Colonic mucosa (tissue), 4 donors: ENCODE measurements at regions not wholly inside any gene's neighbourhood (a gene's known extent, or its start where the extent isn't known, plus 50 kb on each side); places are given as distances from the start of the nearest gene placed in this dataset.

Source experiments
- DNase-seq: peaks from one replicate; pipeline ENCODE4 v3.0.0-alpha.2; 2020
- H3K27ac ChIP-seq: fragments of 200-600 bp; one replicate; pipeline ENCODE4 v1.8.0; 2021
- H3K27me3 ChIP-seq: fragments of 200-600 bp; one replicate; pipeline ENCODE4 v1.8.0; 2021
- H3K36me3 ChIP-seq: fragments of 200-600 bp; one replicate; pipeline ENCODE4 v1.8.0; 2021
- H3K4me1 ChIP-seq: fragments of 200-600 bp; one replicate; pipeline ENCODE4 v1.8.0; 2021; ENCODE audit warnings: mild to moderate bottlenecking
- H3K4me3 ChIP-seq: fragments of 200-600 bp; one replicate; pipeline ENCODE4 v1.8.0; 2021
- H3K9ac ChIP-seq, 2 donors: one replicate each; pipeline ENCODE4 v1.7.0; 2013; ENCODE audit warnings: control low read depth in 2 of 2, low read depth in 2 of 2, low read length in 2 of 2
- H3K9me3 ChIP-seq: fragments of 200-600 bp; one replicate; pipeline ENCODE4 v1.8.0; 2021
- CTCF ChIP-seq: fragments of 200-600 bp; IDR thresholded peaks from one replicate; pipeline ENCODE4 v1.8.0; 2022; ENCODE audit warnings: antibody characterized with exemption, mild to moderate bottlenecking
- intact Hi-C: fragments of 100-400 bp; cut with DNase I; formaldehyde crosslinking; loops from one replicate; pipeline ENCODE4 v1.14.1; 2022
- donor health status: healthy.
- donor health status: DM: no; HTN: no; CAD: no.
- donor health status: DM: no; HTN: no; CAD: no.

- intact Hi-C loops: no loop called here
These were observed 115.0 kb downstream of the MN1 start for GRCh38 chr22:27686534-27686933.

GRCh38 chr22:27687984-27688545 lies 113.5 kb downstream of the MN1 start:
- no peaks in the 10 kb centered on the region for H3K4me1 ChIP-seq
- no peak overlapping the region for H3K4me3 ChIP-seq
- no peaks in the 10 kb centered on the region for H3K27me3 ChIP-seq
- H3K36me3 ChIP-seq: no peaks in the 10 kb centered on the region
- no peak for DNase-seq
- H3K27ac ChIP-seq: no peak overlapping the region
- no peak for TF ChIP-seq CTCF
- H3K9ac ChIP-seq: no peak overlapping the region
- intact Hi-C loops: no loop called here
- H3K9me3 ChIP-seq: no peaks in the 10 kb centered on the region

More at GRCh38 chr22:27686534-27686933, 115.0 kb downstream of the MN1 start:
- no peak for TF ChIP-seq CTCF
- DNase-seq: peak; percentile 39
- no peaks in the 10 kb centered on the region for H3K9me3 ChIP-seq
- H3K4me3 ChIP-seq: no peak overlapping the region
- no peaks in the 10 kb centered on the region for H3K27me3 ChIP-seq
- no peak overlapping the region for H3K27ac ChIP-seq
- no peaks in the 10 kb centered on the region for H3K4me1 ChIP-seq
- H3K9ac ChIP-seq: no peak overlapping the region
- no peaks in the 10 kb centered on the region for H3K36me3 ChIP-seq

- Histone ChIP-seq H3K27me3 (no peaks in the 10 kb centered on the region), H3K9ac (no peak overlapping the region), H3K4me3 (no peak overlapping the region), H3K36me3 (no peaks in the 10 kb centered on the region), H3K9me3 (no peaks in the 10 kb centered on the region), H3K4me1 (no peaks in the 10 kb centered on the region), H3K27ac (no peak overlapping the region)
- TF ChIP-seq CTCF: no peak
- intact Hi-C loops: no loop called here
- DNase-seq: no peak
These were observed 111.9 kb downstream of the MN1 start for GRCh38 chr22:27689664-27690063.

GRCh38 chr22:27690599-27690998 lies 111.0 kb downstream of the MN1 start:
- intact Hi-C loops: no loop called here
- no peak overlapping the region for H3K27ac ChIP-seq

GRCh38 chr22:27692243-27692642 lies 109.3 kb downstream of the MN1 start:
- H3K4me3 ChIP-seq: no peak overlapping the region
- no peak for DNase-seq
- no peaks in the 10 kb centered on the region for H3K4me1 ChIP-seq
- no peak for TF ChIP-seq CTCF
- H3K27me3 ChIP-seq: no peaks in the 10 kb centered on the region
- no peak overlapping the region for H3K27ac ChIP-seq
- H3K9ac ChIP-seq: no peak overlapping the region
- H3K36me3 ChIP-seq: no peaks in the 10 kb centered on the region
- intact Hi-C loops: no loop called here
- no peaks in the 10 kb centered on the region for H3K9me3 ChIP-seq

More at GRCh38 chr22:27690599-27690998, 111.0 kb downstream of the MN1 start:
- TF ChIP-seq CTCF: no peak
- no peak for DNase-seq
- H3K9ac ChIP-seq: no peak overlapping the region
- no peaks in the 10 kb centered on the region for H3K36me3 ChIP-seq
- no peak overlapping the region for H3K4me3 ChIP-seq
- no peaks in the 10 kb centered on the region for H3K27me3 ChIP-seq
- no peaks in the 10 kb centered on the region for H3K4me1 ChIP-seq
- no peaks in the 10 kb centered on the region for H3K9me3 ChIP-seq
